Activated CD4-positive, alpha-beta T cell treated with anti-CD3 and anti-CD28 coated beads, Interleukin-2, amount 10 ng/mL, durations not matched to agents 24 days and 14 days (primary cell): ENCODE measurements at regions not wholly inside any gene's neighbourhood (a gene's known extent, or its start where the extent isn't known, plus 50 kb on each side); places are given as distances from the start of the nearest gene placed in this dataset.

Experiments
- DNase-seq: peaks from one replicate; pipeline ENCODE4 v3.0.0; 2022
- H3K27ac Mint-ChIP-seq: one replicate; pipeline ENCODE4 v1.8.0; 2022; ENCODE audit warnings: mild to moderate bottlenecking, mixed read lengths
- H3K27me3 Mint-ChIP-seq: one replicate; pipeline ENCODE4 v1.8.0; 2022; ENCODE audit warnings: mixed read lengths
- H3K36me3 Mint-ChIP-seq: one replicate; pipeline ENCODE4 v1.8.0; 2022; ENCODE audit warnings: low read depth, mild to moderate bottlenecking, mixed read lengths
- H3K4me1 Mint-ChIP-seq: one replicate; pipeline ENCODE4 v1.8.0; 2021; ENCODE audit warnings: mixed read lengths
- H3K4me3 Mint-ChIP-seq: one replicate; pipeline ENCODE4 v1.8.0; 2022; ENCODE audit warnings: mild to moderate bottlenecking, moderate library complexity, mixed read lengths
- H3K9me3 Mint-ChIP-seq: one replicate; pipeline ENCODE4 v1.8.0; 2021; ENCODE audit warnings: mixed read lengths
- intact Hi-C: fragments of 100-400 bp; cut with micrococcal nuclease; formaldehyde crosslinking; loops from one replicate; pipeline ENCODE4 v1.15.1; 2023

DNA sequence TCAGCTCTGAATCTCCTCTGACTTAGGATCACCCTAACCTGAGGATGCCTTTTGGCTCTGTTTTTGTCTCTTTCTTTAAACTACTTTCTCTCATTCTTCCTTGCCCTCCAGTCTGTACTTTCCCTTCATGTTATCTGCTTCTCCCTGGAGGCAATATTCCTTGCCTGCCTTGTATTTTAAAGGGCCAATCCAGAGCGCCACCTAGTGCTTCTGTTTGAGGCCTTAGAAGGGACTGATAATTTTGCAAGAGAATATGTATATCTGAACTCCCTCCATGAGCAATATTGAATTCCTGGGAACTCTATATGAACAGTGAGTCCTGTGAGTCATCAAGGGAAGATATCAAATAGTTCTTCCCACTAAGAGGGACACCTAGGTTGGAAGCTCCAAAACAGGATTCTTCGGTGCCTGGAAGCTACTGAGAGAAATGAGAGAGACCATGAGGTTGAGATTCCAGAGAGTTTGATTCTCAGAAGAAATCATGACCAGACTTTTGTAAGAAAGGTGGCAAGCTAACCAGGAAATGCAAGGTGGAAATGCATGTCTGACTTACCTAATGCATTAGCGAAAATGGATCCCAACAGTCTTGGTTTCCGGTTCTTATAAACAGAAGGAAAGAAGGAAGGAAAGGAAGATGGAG, 203.8 kb upstream of the CD96 start:
- Mint-ChIP-seq H3K4me3 (no peak overlapping the region), H3K4me1 (peaks cover 24% of the 10 kb centered on the region), H3K9me3 (peaks cover 18% of the 10 kb centered on the region), H3K36me3 (peaks cover 5% of the 10 kb centered on the region), H3K27ac (no peak overlapping the region), H3K27me3 (peaks cover 2% of the 10 kb centered on the region)
- DNase-seq = peak; percentile 84
- intact Hi-C loops = loop anchor here (1.0 to 2.0 kb wide), 2 partner anchors 201 to 267 kb away; partner anchors contain the start of gene NECTIN3

DNA sequence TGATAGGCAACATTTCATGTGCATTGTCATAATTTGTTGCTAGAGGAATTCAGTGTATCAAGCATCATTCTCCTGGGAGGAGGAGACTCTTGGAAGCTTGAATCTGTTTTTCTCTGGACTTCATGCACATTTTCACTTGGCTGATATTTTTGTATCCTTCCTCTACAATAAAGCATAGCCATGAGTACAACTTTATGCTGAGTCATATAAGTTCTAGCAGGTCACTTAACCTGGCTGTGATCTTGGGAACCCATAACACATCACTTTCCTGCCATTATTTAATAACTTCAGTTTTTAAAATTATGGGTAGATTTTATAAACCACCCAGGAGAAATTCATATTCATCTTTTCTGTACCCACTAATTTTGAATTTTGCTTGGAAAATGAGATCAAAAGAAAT, 203.0 kb upstream of the CD96 start:
- no peak overlapping the region for H3K4me3 Mint-ChIP-seq
- no peak for DNase-seq
- H3K36me3 Mint-ChIP-seq = peaks cover 5% of the 10 kb centered on the region
- H3K4me1 Mint-ChIP-seq = peaks cover 22% of the 10 kb centered on the region
- no peak overlapping the region for H3K27ac Mint-ChIP-seq
- H3K9me3 Mint-ChIP-seq = peaks cover 18% of the 10 kb centered on the region
- intact Hi-C loops = loop anchor here (2.0 kb wide), 1 partner anchor 268 kb away; the partner anchor contains the start of gene NECTIN3
- H3K27me3 Mint-ChIP-seq = peaks cover 3% of the 10 kb centered on the region

DNA sequence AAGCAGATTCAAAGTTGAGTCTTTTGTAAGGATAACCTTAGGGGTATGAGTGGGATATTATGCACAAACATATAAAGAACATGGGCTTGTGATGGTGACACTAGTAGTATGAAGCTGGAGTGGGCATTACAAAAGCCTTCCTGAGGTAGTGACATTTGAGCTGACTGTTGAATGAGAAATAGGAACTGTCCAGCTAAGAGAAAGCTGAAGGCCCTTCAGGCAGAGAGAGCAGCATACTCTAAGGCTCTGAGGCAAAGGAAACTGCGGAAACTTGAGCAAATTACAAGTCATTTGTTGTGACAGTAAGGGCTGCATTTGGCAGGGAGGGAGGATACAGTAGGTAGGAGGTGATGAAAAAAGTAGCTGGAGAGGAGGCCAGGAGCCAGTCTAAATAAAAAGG, 190.7 kb upstream of the CD96 start:
- peaks cover 15% of the 10 kb centered on the region for H3K9me3 Mint-ChIP-seq
- no peak overlapping the region for H3K27ac Mint-ChIP-seq
- no peak overlapping the region for H3K4me3 Mint-ChIP-seq
- peaks cover 3% of the 10 kb centered on the region for H3K27me3 Mint-ChIP-seq
- intact Hi-C loops = no loop called here
- no peak for DNase-seq
- H3K4me1 Mint-ChIP-seq = no peaks in the 10 kb centered on the region
- H3K36me3 Mint-ChIP-seq = no peaks in the 10 kb centered on the region

DNA sequence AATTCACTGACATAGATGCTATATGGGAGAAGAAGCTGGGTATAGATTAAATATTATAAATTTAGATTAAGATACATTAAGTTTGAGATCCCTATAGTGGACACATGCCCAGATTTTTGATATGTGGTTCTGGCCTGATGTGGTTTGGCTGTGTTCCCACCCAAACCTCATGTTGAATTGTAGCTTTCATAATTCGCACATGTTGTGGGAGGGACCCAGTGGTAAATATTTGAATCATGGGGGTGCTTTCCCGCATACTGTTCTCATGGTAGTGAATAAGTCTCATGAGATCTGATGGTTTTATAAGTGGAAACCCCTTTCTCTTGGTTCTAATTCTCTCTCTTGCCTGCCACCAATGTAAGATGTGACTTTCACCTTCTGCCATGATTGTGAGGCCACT, 189.4 kb upstream of the CD96 start:
- Mint-ChIP-seq H3K9me3 (peaks cover 18% of the 10 kb centered on the region), H3K4me1 (no peaks in the 10 kb centered on the region), H3K4me3 (no peak overlapping the region), H3K27me3 (no peaks in the 10 kb centered on the region), H3K36me3 (no peaks in the 10 kb centered on the region), H3K27ac (no peak overlapping the region)
- DNase-seq = no peak
- intact Hi-C loops = no loop called here

DNA sequence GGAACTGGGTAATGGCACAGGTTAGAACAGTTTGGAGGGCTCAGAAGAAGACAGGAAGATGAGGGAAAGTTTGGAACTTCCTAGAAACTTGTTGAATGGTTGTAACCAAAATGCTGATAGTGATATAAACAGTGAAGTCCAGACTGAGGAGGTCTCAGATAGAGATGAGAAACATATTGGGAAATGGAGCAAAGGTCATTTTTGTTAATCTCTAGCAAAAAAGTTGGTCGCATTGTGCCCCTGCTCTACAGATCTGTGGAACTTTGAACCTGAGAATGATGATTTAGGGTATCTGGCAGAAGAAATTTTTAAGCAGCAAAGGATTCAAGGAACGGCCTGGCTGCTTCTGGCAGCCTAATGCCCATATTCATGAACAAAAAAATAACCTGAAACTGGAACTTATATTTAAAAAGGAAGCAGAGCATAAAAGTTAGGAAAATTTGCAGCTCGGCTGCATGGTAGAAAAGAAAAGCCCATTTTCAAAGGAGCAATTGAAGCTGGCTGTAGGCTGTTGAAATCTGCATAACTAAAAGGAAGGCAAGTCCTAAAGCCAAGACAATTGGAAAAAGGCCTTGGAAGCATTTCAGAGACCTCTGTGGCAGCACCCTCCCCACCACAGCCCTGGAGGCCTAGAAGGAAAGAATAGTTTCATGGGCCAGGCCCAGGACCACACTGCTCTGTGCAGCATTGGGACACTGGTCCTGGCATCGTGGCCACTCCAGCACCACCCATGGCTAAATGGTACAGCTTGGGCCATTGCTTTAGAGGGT, 182.6 kb upstream of the CD96 start:
- H3K4me1 Mint-ChIP-seq = no peaks in the 10 kb centered on the region
- no peak overlapping the region for H3K4me3 Mint-ChIP-seq
- no peak overlapping the region for H3K27ac Mint-ChIP-seq
- H3K9me3 Mint-ChIP-seq = peaks cover 15% of the 10 kb centered on the region
- peaks cover 2% of the 10 kb centered on the region for H3K27me3 Mint-ChIP-seq
- DNase-seq = no peak
- H3K36me3 Mint-ChIP-seq = no peaks in the 10 kb centered on the region
- intact Hi-C loops = no loop called here

DNA sequence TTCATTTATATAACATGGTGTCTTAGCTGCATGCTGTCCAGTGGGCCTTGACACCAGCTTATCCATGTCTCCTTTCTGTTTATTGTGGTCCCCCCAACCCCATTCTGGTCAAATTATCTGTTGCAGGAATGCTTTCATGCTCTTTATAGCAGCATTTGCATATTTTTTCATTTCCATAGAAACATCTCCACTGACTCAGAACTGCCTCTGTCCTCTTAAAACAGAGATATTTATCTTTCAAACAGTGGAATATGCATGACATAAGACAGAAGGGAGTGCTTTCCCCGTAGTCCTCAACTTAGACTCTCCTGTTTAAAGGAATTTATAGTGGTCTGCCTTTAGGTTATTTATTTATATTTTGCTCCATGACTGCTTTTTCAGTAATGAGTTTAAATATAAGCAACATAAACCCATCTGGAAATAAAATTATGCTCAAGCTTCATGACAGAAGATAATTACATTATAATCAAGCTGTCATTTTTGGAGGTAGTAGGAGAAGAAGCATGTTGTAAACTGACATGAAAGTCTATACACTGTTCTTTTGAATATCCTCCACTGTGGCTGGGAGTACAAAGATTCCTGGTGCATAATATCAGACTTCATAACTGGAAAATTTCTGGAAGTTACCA, 179.5 kb upstream of the CD96 start:
- Mint-ChIP-seq H3K27me3 (peaks cover 2% of the 10 kb centered on the region), H3K4me3 (no peak overlapping the region), H3K9me3 (peaks cover 5% of the 10 kb centered on the region), H3K36me3 (no peaks in the 10 kb centered on the region), H3K27ac (no peak overlapping the region), H3K4me1 (peaks cover 3% of the 10 kb centered on the region)
- intact Hi-C loops = no loop called here
- DNase-seq = no peak

DNA sequence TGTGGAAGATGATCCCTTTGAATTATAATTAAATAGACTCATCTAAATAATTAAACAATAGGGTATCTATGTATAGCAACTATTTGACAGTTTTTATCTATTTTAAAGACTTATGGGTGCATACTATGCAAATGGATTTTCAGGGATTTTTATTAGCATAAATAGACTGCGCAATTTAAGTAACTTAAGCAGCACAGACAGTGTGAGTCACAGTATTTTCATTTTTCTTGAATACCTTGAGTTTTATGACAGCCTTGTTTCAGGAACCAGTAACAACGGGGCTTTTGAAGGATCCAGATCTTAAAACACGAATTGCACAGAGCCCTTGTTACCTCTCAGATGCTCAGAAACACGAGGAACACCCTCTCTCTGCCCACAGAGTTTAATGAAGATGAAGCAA, 175.5 kb upstream of the CD96 start:
- Mint-ChIP-seq H3K36me3 (peaks cover 2% of the 10 kb centered on the region), H3K27ac (no peak overlapping the region)
- intact Hi-C loops = no loop called here

DNA sequence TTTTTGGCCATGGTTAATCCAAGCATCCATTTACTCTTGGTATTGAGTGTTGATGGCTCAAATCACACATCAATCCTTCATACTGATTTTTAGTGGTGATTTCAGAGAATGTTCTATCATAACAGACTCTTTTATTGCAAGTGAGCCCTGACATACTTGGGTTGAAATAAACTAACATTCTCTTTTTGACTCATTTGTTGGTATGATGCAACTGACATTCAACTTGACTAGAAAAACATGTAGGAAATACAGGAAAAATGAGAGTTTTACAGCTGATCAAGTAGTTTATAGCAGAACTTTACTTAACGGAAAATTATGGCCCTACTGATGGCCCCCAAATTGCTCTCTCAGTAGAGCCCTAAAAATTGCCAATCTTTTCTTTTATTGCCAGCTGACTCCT, 173.9 kb upstream of the CD96 start:
- H3K4me3 Mint-ChIP-seq = no peak overlapping the region
- H3K36me3 Mint-ChIP-seq = peaks cover 2% of the 10 kb centered on the region
- no peaks in the 10 kb centered on the region for H3K27me3 Mint-ChIP-seq
- no peak for DNase-seq
- H3K9me3 Mint-ChIP-seq = peaks cover 12% of the 10 kb centered on the region
- intact Hi-C loops = no loop called here
- H3K27ac Mint-ChIP-seq = no peak overlapping the region
- H3K4me1 Mint-ChIP-seq = peaks cover 3% of the 10 kb centered on the region

More for the DNA sequence above, 175.5 kb upstream of the CD96 start:
- Mint-ChIP-seq H3K9me3 (peaks cover 8% of the 10 kb centered on the region), H3K4me1 (peaks cover 3% of the 10 kb centered on the region), H3K27me3 (peaks cover 2% of the 10 kb centered on the region), H3K4me3 (no peak overlapping the region)
- no peak for DNase-seq

DNA sequence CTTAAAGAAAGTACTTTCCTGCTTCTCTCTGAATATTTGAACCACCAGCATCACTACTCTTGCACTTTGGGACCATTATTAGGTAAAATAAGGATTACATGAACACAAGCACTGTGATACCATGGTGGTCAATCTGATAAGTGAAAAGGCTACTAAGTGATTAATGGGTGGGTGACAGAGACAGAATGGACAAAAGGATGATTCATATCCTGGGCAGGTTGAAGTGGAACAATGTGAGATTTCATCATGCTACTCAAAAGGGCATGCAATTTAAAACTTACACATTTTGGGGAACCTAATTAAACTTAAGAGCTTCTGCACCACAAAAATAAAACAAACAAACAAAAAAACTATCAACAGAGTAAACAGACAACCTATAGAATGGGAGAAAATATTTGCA, 172.0 kb upstream of the CD96 start:
- H3K4me1 Mint-ChIP-seq = peaks cover 3% of the 10 kb centered on the region
- H3K9me3 Mint-ChIP-seq = peaks cover 19% of the 10 kb centered on the region
- intact Hi-C loops = no loop called here
- no peak overlapping the region for H3K27ac Mint-ChIP-seq
- H3K36me3 Mint-ChIP-seq = peaks cover 2% of the 10 kb centered on the region
- no peak overlapping the region for H3K4me3 Mint-ChIP-seq
- peaks cover 7% of the 10 kb centered on the region for H3K27me3 Mint-ChIP-seq
- DNase-seq = no peak

DNA sequence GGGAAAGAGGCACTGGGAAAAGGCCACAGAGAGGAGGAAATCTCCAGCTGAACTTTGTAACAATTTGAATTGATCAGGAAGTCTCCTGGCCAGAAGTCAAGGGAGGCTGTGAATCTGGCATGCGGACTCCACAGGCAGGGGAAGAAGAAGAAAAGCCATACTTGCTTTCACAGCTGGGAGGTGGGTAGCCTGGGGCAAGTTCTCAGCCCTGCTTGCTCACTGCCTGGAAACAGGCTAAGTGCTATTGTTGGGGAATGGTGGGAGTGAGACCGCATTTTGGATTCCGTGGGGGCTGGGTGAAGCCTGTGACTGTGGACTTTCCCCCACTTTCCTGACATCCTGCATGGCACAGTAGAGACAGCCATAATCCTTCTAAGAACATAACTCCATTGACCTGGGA, 168.8 kb upstream of the CD96 start:
- no peak overlapping the region for H3K4me3 Mint-ChIP-seq
- no peaks in the 10 kb centered on the region for H3K4me1 Mint-ChIP-seq
- H3K27ac Mint-ChIP-seq = no peak overlapping the region
- DNase-seq = no peak
- peaks cover 10% of the 10 kb centered on the region for H3K27me3 Mint-ChIP-seq
- peaks cover 24% of the 10 kb centered on the region for H3K9me3 Mint-ChIP-seq
- intact Hi-C loops = no loop called here
- peaks cover 2% of the 10 kb centered on the region for H3K36me3 Mint-ChIP-seq

DNA sequence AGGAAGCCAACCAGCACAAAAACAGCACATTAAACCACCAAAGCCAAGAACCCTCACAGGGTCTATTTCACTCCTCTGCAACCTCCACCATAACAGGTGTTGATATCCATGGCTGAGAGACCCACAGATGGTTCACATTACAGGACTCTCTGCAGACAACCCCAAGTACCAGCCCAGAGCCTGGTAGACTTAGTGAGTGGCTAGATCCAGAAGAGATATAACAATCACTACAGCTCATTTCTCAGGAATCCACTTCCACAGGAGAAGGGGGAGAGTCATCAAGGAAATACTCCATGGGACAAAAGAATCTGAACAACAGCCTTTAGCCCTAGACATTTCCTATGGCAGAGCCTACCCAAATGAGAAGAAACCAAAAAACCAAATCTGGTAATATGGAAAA, 168.1 kb upstream of the CD96 start:
- H3K9me3 Mint-ChIP-seq = peaks cover 24% of the 10 kb centered on the region
- peaks cover 10% of the 10 kb centered on the region for H3K27me3 Mint-ChIP-seq
- no peaks in the 10 kb centered on the region for H3K4me1 Mint-ChIP-seq
- intact Hi-C loops = no loop called here
- H3K36me3 Mint-ChIP-seq = peaks cover 2% of the 10 kb centered on the region
- no peak for DNase-seq
- H3K4me3 Mint-ChIP-seq = no peak overlapping the region
- H3K27ac Mint-ChIP-seq = no peak overlapping the region

DNA sequence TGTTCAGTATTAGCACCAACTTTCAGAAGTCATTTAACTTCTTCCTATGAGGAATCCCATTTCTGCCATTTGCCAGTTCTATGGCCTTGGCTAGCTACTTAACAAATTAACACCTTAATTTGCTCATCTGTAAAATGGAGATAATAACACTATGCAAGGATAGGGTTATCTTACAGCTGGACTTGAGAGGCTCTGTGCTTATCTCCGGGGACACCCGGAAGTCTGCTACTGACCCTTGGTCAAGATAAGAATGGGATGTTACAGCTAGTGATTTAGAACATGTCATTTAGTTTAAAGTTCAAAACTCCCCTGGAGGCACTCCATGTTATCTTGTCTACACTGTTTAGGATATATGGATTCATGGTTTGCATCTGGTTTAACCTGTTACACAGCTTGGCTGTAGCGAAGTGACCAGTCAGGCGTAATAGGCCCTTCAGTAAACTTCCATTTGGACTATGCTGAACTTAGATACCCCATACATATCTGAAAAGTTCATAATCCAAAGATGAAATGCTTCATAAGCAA, 156.0 kb upstream of the CD96 start:
- DNase-seq = no peak
- Mint-ChIP-seq H3K27ac (no peak overlapping the region), H3K4me1 (no peaks in the 10 kb centered on the region), H3K9me3 (peaks cover 26% of the 10 kb centered on the region), H3K36me3 (no peaks in the 10 kb centered on the region), H3K4me3 (no peak overlapping the region), H3K27me3 (peaks cover 13% of the 10 kb centered on the region)
- intact Hi-C loops = no loop called here

DNA sequence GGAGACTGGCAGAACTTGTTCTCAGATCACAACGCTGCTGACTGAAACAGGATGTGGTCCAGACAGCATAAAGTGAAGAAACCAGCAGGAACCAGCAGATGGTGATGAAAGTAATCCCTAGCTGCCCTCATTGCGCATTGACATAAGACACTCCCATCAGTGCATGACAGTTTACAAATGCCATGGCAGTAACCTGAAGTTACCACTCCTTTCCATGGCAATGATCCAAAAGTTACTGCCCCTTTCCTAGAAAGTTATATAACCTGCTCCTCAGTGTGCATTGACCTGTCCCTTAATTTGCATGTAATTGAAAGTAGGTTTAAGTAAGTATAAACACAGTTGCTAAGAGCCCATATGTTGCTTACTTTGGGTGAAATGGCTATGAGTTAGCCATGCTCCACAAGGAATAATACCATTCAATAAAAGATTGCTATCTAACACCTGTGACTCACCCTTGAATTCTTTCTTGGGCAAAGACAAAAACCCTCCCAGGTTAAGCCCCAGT, 149.1 kb upstream of the CD96 start:
- no peaks in the 10 kb centered on the region for H3K27me3 Mint-ChIP-seq
- intact Hi-C loops = no loop called here
- peaks cover 8% of the 10 kb centered on the region for H3K4me1 Mint-ChIP-seq
- H3K36me3 Mint-ChIP-seq = no peaks in the 10 kb centered on the region
- H3K4me3 Mint-ChIP-seq = peak overlapping the region; percentile 11
- peaks cover 24% of the 10 kb centered on the region for H3K9me3 Mint-ChIP-seq
- no peak overlapping the region for H3K27ac Mint-ChIP-seq
- peak; percentile 81 for DNase-seq

DNA sequence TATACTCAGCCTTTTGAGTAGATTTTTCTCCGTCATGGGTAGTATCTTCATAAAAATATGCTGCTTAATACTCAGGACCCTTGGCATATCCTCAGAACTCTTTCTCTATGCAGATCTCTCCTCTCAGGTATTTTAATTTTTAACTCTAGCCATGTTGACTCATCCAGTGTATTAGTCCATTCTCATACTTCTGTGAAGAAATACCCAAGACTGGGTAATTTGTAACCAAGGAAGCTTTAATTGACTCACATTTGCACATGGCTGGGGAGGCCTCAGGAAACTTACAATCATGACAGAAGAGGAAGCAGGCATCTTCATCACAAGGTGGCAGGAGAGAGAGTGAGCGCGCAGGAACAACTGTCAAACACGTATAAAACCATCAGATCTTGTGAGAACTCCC, 129.3 kb upstream of the CD96 start:
- H3K9me3 Mint-ChIP-seq = peaks cover 11% of the 10 kb centered on the region
- no peak for DNase-seq
- H3K27me3 Mint-ChIP-seq = peaks cover 7% of the 10 kb centered on the region
- no peaks in the 10 kb centered on the region for H3K4me1 Mint-ChIP-seq
- no peak overlapping the region for H3K27ac Mint-ChIP-seq
- intact Hi-C loops = no loop called here
- no peaks in the 10 kb centered on the region for H3K36me3 Mint-ChIP-seq
- no peak overlapping the region for H3K4me3 Mint-ChIP-seq
